PC-3 (cell line): ENCODE measurements at regions not wholly inside any gene's neighbourhood (a gene's known extent, or its start where the extent isn't known, plus 50 kb on each side); places are given as distances from the start of the nearest gene placed in this dataset.

Source experiments
- ATAC-seq: fragments of 200-7000 bp; cut with Tn5 transposase; 2 replicates; pipeline ENCODE4 v1.9.1; 2020; ENCODE audit warnings: mild to moderate bottlenecking, moderate library complexity
- BruUV-seq: library from RNA; stranded (reverse); fragments of 400-500 nt; replicated peaks from 2 replicates; lab custom pipeline; 2021; lab: Mats Ljungman, UMichigan
- CTCF ChIA-PET: fragments of 300-600 bp; sonication (Branson Sonifier 250); formaldehyde crosslinking; loops from one replicate; lab custom pipeline; 2022; ENCODE audit warnings: antibody characterized with exemption; lab: Charles Lee
- POLR2A ChIA-PET: fragments of 300-600 bp; sonication (Branson Sonifier 250); formaldehyde crosslinking; loops from one replicate; lab custom pipeline; 2022; ENCODE audit warnings: antibody characterized with exemption; ENCODE audit not compliant: unreplicated experiment; lab: Charles Lee
- DNase-seq: peaks from one replicate; pipeline ENCODE4 v3.0.0-alpha.2; 2015
- H2AFZ ChIP-seq: fragments of 300-600 bp; sonication (generic); 2 replicates; pipeline ENCODE4 v1.6.0; 2016; ENCODE audit warnings: antibody characterized with exemption, low read length
- H3F3A ChIP-seq: fragments of 300-600 bp; sonication (generic); one replicate; pipeline ENCODE4 v1.6.0; 2017; ENCODE audit warnings: antibody characterized with exemption, low read length, control low read depth, mild to moderate bottlenecking; ENCODE audit not compliant: unreplicated experiment
- H3K27ac ChIP-seq: fragments of 300-600 bp; sonication (generic); 2 replicates; pipeline ENCODE4 v1.5.1; 2016; ENCODE audit warnings: mild to moderate bottlenecking, low read length
- H3K27me3 ChIP-seq: fragments of 300-600 bp; sonication (generic); 2 replicates; pipeline ENCODE4 v1.6.1; 2016; ENCODE audit warnings: low read length, mixed read lengths
- H3K36me3 ChIP-seq: fragments of 300-600 bp; sonication (generic); 2 replicates; pipeline ENCODE4 v1.6.1; 2016; ENCODE audit warnings: low read depth, mixed run types, low read length, mixed read lengths
- H3K4me1 ChIP-seq: fragments of 300-600 bp; sonication (generic); 2 replicates; pipeline ENCODE4 v1.5.1; 2016; ENCODE audit warnings: low read length; ENCODE audit not compliant: insufficient read depth
- H3K4me2 ChIP-seq: fragments of 300-600 bp; sonication (generic); 2 replicates; pipeline ENCODE4 v1.6.0; 2016; ENCODE audit warnings: low read length
- H3K4me3 ChIP-seq: fragments of 300-600 bp; sonication (generic); 2 replicates; pipeline ENCODE4 v1.5.1; 2016; ENCODE audit warnings: mild to moderate bottlenecking, low read length, mixed read lengths
- H3K79me2 ChIP-seq: fragments of 300-600 bp; sonication (generic); 2 replicates; pipeline ENCODE4 v1.6.1; 2017; ENCODE audit warnings: low read length, mixed read lengths
- H3K9ac ChIP-seq: fragments of 300-600 bp; sonication (generic); 2 replicates; pipeline ENCODE4 v1.6.0; 2016; ENCODE audit warnings: mild to moderate bottlenecking, low read length
- H3K9me2 ChIP-seq: fragments of 300-600 bp; sonication (generic); replicated peaks from 2 replicates; pipeline ENCODE4 v1.6.1; 2016; ENCODE audit warnings: mixed run types, low read length, mixed read lengths
- H3K9me3 ChIP-seq: fragments of 300-600 bp; sonication (generic); 2 replicates; pipeline ENCODE4 v1.6.1; 2016; ENCODE audit warnings: low read length, mixed read lengths
- H4K20me1 ChIP-seq: fragments of 300-600 bp; sonication (generic); 2 replicates; pipeline ENCODE4 v1.6.1; 2016; ENCODE audit warnings: low read length, mixed read lengths
- CTCF ChIP-seq: fragments of 300-600 bp; sonication (generic); conservative IDR thresholded peaks from 2 replicates; pipeline ENCODE4 v1.5.1; 2017; ENCODE audit warnings: antibody characterized with exemption, low read depth, mild to moderate bottlenecking, low read length
- EZH2 ChIP-seq: fragments of 300-600 bp; sonication (generic); IDR thresholded peaks from one replicate; pipeline ENCODE4 v1.6.1; 2017; ENCODE audit warnings: antibody characterized with exemption, mild to moderate bottlenecking, low read length; ENCODE audit not compliant: unreplicated experiment
- EZH2phosphoT487 ChIP-seq: fragments of 300-600 bp; sonication (generic); IDR thresholded peaks from 2 replicates; pipeline ENCODE4 v1.6.1; 2018; ENCODE audit warnings: mild to moderate bottlenecking, antibody characterized with exemption, low read length, borderline replicate concordance
- intact Hi-C: fragments of 100-400 bp; cut with micrococcal nuclease; formaldehyde crosslinking; loops from 2 replicates; pipeline ENCODE4 v1.9.0; 2023

GRCh38 chr4:75158451-75158850 is 225.5 kb downstream of the PARM1 start:
- H2AFZ ChIP-seq, result no peak overlapping the region
- intact Hi-C loops, result no loop called here
- no peaks in the 10 kb centered on the region for H3K9me3 ChIP-seq
- no peak overlapping the region for H3K9ac ChIP-seq
- H4K20me1 ChIP-seq, result no peaks in the 10 kb centered on the region
- ATAC-seq (no peak), DNase-seq (no peak)
- no peaks in the 10 kb centered on the region for H3K79me2 ChIP-seq
- H3K36me3 ChIP-seq, result no peaks in the 10 kb centered on the region
- ChIA-PET CTCF (no interaction called here), POLR2A (no interaction called here)
- no peak overlapping the region for H3K4me3 ChIP-seq
- no peak overlapping the region for H3K27ac ChIP-seq
- TF ChIP-seq EZH2 (no peak), CTCF (no peak), EZH2phosphoT487 (no peak)
- no peaks in the 10 kb centered on the region for H3K27me3 ChIP-seq
- no peak overlapping the region for H3K4me2 ChIP-seq
- H3K9me2 ChIP-seq, result no peaks in the 10 kb centered on the region
- BruUV-seq, result no TSS peak
- H3K4me1 ChIP-seq, result no peaks in the 10 kb centered on the region
- no peaks in the 10 kb centered on the region for H3F3A ChIP-seq

DNA sequence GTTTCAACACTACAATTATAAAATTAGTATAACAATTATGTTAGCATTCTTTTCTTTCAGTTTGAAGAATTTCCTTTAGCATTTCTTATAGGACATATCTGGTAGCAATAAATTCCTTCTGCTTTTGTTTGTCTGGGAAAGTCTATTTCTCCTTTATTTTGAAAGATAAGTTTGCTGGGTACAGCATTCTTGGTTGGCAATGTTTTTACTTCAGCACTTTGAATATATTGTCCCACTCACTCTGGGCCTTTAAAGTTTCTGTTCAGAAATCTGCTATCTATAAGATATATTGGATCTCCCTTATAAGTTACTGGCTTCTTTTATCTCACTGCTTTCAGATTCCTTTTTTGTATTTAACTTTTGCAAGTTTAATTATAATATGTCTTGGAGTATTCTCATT is 222.1 kb downstream of the PARM1 start:
- Histone ChIP-seq H3K27me3 (no peaks in the 10 kb centered on the region), H4K20me1 (no peaks in the 10 kb centered on the region), H3K27ac (no peak overlapping the region), H3K9ac (no peak overlapping the region), H3K9me3 (no peaks in the 10 kb centered on the region), H3K4me2 (no peak overlapping the region), H2AFZ (no peak overlapping the region), H3F3A (no peaks in the 10 kb centered on the region), H3K4me3 (no peak overlapping the region), H3K36me3 (no peaks in the 10 kb centered on the region), H3K9me2 (no peaks in the 10 kb centered on the region), H3K4me1 (no peaks in the 10 kb centered on the region), H3K79me2 (no peaks in the 10 kb centered on the region)
- ChIA-PET CTCF (no interaction called here), POLR2A (no interaction called here)
- no peak for TF ChIP-seq EZH2
- no peak for TF ChIP-seq EZH2phosphoT487
- TF ChIP-seq CTCF, result no peak
- intact Hi-C loops, result no loop called here
- BruUV-seq, result no TSS peak
- DNase-seq (no peak), ATAC-seq (no peak)

DNA sequence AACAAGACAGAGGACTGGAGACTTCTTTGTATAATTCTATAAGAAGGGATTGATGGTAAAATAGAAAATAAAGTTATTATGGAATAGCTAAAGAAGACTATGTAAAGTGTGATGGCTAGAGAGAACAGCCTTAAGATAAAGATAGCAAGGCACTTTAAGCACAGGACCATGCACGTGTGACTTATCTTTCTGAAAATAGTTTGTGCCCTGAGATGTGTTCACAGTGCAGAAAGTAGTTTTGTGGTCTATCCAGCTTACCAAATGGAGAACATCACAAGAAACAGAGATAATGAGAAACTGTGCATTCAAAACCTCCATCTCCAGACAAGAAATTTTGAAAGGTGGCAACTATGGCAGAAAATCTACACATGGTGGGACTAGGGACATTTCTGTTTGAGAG is 213.3 kb downstream of the PARM1 start:
- DNase-seq (no peak), ATAC-seq (no peak)
- H3K9ac ChIP-seq, result no peak overlapping the region
- H3K79me2 ChIP-seq, result no peaks in the 10 kb centered on the region
- no peak for TF ChIP-seq EZH2phosphoT487
- no peak for TF ChIP-seq EZH2
- TF ChIP-seq CTCF, result no peak
- H3K4me2 ChIP-seq, result no peak overlapping the region
- no peak overlapping the region for H2AFZ ChIP-seq
- H3K4me3 ChIP-seq, result no peak overlapping the region
- H3K4me1 ChIP-seq, result peaks cover 20% of the 10 kb centered on the region
- CTCF ChIA-PET, result no interaction called here
- H3K9me3 ChIP-seq, result no peaks in the 10 kb centered on the region
- no peaks in the 10 kb centered on the region for H3K36me3 ChIP-seq
- no peak overlapping the region for H3K27ac ChIP-seq
- intact Hi-C loops, result no loop called here
- no peaks in the 10 kb centered on the region for H4K20me1 ChIP-seq
- BruUV-seq, result no TSS peak
- no peaks in the 10 kb centered on the region for H3K9me2 ChIP-seq
- POLR2A ChIA-PET, result no interaction called here
- H3F3A ChIP-seq, result no peaks in the 10 kb centered on the region
- no peaks in the 10 kb centered on the region for H3K27me3 ChIP-seq
